Right lobe of liver (tissue), 6 donors: ENCODE measurements at regions not wholly inside any gene's neighbourhood (a gene's known extent, or its start where the extent isn't known, plus 50 kb on each side); places are given as distances from the start of the nearest gene placed in this dataset.

ENCODE experiments used
- ATAC-seq, 4 donors: fragments of 200-7000 bp; cut with Tn5 transposase; one replicate each; pipeline ENCODE4 v1.9.1; 2020; ENCODE audit warnings: mild to moderate bottlenecking in 4 of 4, moderate library complexity in 4 of 4
- DNase-seq, 3 donors: peaks; one replicate each; pipeline ENCODE4 v3.0.0-alpha.2; 2020
- H3K27ac ChIP-seq, 3 donors: fragments of 200-600 bp; one replicate each; pipeline ENCODE4 v1.8.0; 2022
- H3K27me3 ChIP-seq, 2 donors: fragments of 200-600 bp; one replicate each; pipeline ENCODE4 v1.8.0; 2022
- H3K36me3 ChIP-seq, 4 donors: fragments of 200-600 bp; sonication (generic) in 1 of 4; one replicate each; pipeline versions ENCODE4 v1.5.1 to v1.8.0; 2017 to 2022; ENCODE audit warnings: control low read depth in 1 of 4
- H3K4me1 ChIP-seq, 4 donors: fragments of 200-600 bp; sonication (generic) in 1 of 4; one replicate each; pipeline versions ENCODE4 v1.5.1 to v1.8.0; 2017 to 2022; ENCODE audit warnings: control low read depth in 1 of 4
- H3K4me3 ChIP-seq, 3 donors: fragments of 200-600 bp; one replicate each; pipeline ENCODE4 v1.8.0; 2022
- H3K9me3 ChIP-seq, 4 donors: fragments of 200-600 bp; sonication (generic) in 1 of 4; one replicate each; pipeline versions ENCODE4 v1.5.1 to v1.8.0; 2017 to 2022; ENCODE audit warnings: control low read depth in 1 of 4
- POLR2A ChIP-seq: fragments of 450-650 bp; IDR thresholded peaks from one replicate; pipeline ENCODE4 v1.6.1; 2017; ENCODE audit warnings: antibody characterized with exemption, mild to moderate bottlenecking
- WGBS: methylation state at CpG from one replicate; pipeline ENCODE4 v1.1.6; 2018; ENCODE audit warnings: low coverage, low lambda C conversion rate; ENCODE audit not compliant: insufficient coverage; ENCODE audit errors: missing lambda C conversion rate; 5-methylcytosine and 5-hydroxymethylcytosine counted together
- intact Hi-C, 2 donors: fragments of 100-400 bp; cut with DNase I; formaldehyde crosslinking; loops; one replicate each; pipeline versions ENCODE4 v1.11.2 to v1.14.1; 2022
- TF ChIP-seq, protein P1 (sequence below), 4 donors: fragments of 200-600 bp in 3 of 4; fragments of 450-650 bp in 1 of 4; IDR thresholded peaks; one replicate each; pipeline versions ENCODE4 v1.5.1 to v1.8.0; 2016 to 2022; ENCODE audit warnings: antibody characterized with exemption in 4 of 4, mild to moderate bottlenecking in 2 of 4
- donor health status: DM: no; HTN: yes; CAD: no.
- donor health status: DM: no; HTN: no; CAD: no.
- donor health status: DM: no; HTN: no; CAD: no.
- donor health status: DM: no; HTN: yes; CAD: no.
- donor health status: DM: no; HTN: yes; CAD: no.

DNA sequence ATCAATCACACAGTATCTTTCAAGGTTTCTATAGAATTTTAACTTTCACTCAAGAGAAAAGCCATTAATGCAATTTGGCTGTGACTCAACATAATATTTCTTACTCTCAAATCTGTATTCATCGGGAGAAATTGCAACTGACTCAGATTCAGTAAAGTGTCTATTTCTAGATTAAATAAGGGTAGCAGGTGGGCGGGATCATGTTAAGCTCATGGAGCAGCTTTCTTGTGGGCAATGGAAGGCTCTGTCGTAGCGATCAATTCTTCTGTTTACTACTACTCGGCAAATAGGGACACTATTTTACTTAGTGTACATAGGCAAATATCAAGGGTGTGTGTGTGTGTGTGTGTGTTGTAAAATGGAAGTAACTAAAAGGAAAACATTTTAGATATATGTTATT, 423.6 kb upstream of the NEGR1 start:
- Histone ChIP-seq H3K36me3 (no peaks in the 10 kb centered on the region), H3K4me1 (no peaks in the 10 kb centered on the region), H3K9me3 (no peaks in the 10 kb centered on the region), H3K27me3 (no peaks in the 10 kb centered on the region), H3K27ac (no peak overlapping the region), H3K4me3 (no peak overlapping the region)
- DNase-seq (no peak), ATAC-seq (no peak)
- TF ChIP-seq, protein P1, sequence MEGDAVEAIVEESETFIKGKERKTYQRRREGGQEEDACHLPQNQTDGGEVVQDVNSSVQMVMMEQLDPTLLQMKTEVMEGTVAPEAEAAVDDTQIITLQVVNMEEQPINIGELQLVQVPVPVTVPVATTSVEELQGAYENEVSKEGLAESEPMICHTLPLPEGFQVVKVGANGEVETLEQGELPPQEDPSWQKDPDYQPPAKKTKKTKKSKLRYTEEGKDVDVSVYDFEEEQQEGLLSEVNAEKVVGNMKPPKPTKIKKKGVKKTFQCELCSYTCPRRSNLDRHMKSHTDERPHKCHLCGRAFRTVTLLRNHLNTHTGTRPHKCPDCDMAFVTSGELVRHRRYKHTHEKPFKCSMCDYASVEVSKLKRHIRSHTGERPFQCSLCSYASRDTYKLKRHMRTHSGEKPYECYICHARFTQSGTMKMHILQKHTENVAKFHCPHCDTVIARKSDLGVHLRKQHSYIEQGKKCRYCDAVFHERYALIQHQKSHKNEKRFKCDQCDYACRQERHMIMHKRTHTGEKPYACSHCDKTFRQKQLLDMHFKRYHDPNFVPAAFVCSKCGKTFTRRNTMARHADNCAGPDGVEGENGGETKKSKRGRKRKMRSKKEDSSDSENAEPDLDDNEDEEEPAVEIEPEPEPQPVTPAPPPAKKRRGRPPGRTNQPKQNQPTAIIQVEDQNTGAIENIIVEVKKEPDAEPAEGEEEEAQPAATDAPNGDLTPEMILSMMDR (IDR thresholded peaks at IDR 0.05), result no peak
- TF ChIP-seq POLR2A, result no peak
- 43% methylated on average over 5 of the region's 5 CpGs for WGBS
- intact Hi-C loops, result no loop called here

DNA sequence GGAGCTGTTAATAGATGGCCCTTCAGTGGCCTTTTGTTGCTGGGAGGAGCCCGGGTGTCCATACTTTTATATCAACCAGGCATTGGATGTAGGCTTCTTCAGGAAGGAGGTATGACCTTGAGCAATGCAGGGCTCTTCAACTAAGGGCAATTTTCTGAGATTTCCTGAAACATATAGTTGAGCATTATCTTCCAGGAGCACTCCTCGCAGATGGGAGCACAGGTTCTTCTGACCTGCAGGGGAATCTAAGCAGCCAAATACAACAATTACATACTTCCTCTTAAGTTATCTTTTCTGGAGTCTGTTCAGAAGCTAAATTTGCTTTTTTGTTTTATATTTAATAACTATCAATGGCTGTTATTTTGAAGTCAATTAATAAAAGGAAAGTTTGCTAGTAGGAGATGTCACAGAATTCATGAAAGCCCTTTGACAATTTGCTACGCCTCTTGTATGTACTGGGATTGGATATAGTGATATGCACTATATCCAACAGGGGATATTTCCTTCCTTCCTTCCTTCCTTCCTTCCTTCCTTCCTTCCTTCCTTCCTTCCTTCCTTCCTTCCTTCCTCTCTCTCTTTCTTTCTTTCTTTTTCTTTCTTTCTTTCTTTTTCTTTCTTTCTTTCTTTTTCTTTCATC, 422.6 kb upstream of the NEGR1 start:
- H3K27me3 ChIP-seq, result no peaks in the 10 kb centered on the region
- H3K9me3 ChIP-seq, result no peaks in the 10 kb centered on the region
- intact Hi-C loops, result no loop called here
- H3K4me3 ChIP-seq, result no peak overlapping the region
- WGBS, result 52% methylated on average over 3 of the region's 3 CpGs
- H3K4me1 ChIP-seq, result no peaks in the 10 kb centered on the region
- no peaks in the 10 kb centered on the region for H3K36me3 ChIP-seq
- TF ChIP-seq, protein P1 (IDR thresholded peaks at IDR 0.05), result no peak
- ATAC-seq (no peak), DNase-seq (no peak)
- H3K27ac ChIP-seq, result no peak overlapping the region

- TF ChIP-seq, protein P1 (IDR thresholded peaks at IDR 0.05), result no peak
- TF ChIP-seq POLR2A, result no peak
These were observed 415.1 kb upstream of the NEGR1 start for GRCh38 chr1:72697410-72697809.

DNA sequence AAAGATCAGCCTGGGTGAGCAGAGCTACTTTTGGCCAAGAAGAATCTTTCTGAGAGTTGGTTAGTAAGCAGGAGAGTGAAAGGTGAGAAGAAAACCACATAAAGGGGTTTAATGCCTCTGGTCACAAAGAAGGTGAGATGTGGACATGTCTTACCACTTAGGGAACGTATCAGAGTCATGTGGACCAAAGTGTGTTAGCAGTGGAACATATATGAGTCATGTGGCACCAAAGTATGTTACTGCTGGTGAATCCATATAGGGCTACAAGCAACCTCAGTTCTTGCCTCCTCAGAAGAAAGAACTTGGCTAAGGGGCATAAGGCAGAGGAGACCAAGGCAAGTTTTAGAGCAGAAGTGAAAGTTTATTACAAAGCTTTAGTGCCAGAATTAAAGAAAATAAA, 411.6 kb upstream of the NEGR1 start:
- Histone ChIP-seq H3K27me3 (no peaks in the 10 kb centered on the region), H3K27ac (no peak overlapping the region), H3K4me3 (no peak overlapping the region), H3K9me3 (no peaks in the 10 kb centered on the region), H3K4me1 (no peaks in the 10 kb centered on the region), H3K36me3 (no peaks in the 10 kb centered on the region)
- intact Hi-C loops, result no loop called here
- DNase-seq (no peak), ATAC-seq (no peak)
- no peak for TF ChIP-seq POLR2A
- TF ChIP-seq, protein P1 (IDR thresholded peaks at IDR 0.05), result no peak
- WGBS, result 10% methylated on average over 1 of the region's 1 CpG

More at GRCh38 chr1:72697410-72697809, 415.1 kb upstream of the NEGR1 start:
- H3K36me3 ChIP-seq, result no peaks in the 10 kb centered on the region
- H3K27ac ChIP-seq, result no peak overlapping the region
- no peak overlapping the region for H3K4me3 ChIP-seq
- DNase-seq, result no peak
- H3K9me3 ChIP-seq, result no peaks in the 10 kb centered on the region
- no peaks in the 10 kb centered on the region for H3K27me3 ChIP-seq
- WGBS, result 37% methylated on average over 2 of the region's 2 CpGs
- no peaks in the 10 kb centered on the region for H3K4me1 ChIP-seq
- ATAC-seq, result no peak
- intact Hi-C loops, result no loop called here

DNA sequence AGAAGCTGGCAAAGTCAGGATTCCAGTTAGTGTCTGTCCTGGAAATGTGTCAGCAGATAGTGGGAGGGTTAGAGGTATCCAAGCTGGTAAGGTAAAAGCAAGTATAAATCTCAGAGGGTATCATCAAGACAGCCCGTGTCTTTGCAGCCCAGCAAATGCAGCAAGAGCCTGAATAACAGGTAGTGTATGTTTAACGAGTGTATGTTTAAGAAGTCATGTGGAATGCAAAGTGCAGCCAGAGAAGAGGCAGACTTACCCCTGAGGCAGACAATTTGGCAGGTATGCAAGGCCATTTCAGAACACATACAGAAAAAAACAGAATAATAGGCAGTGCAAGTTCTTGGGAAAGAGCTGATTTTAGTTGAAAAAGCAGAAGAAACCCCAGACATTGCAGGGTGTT, 411.0 kb upstream of the NEGR1 start:
- WGBS, result 37% methylated on average over 2 of the region's 2 CpGs
- Histone ChIP-seq H3K4me3 (no peak overlapping the region), H3K4me1 (no peaks in the 10 kb centered on the region), H3K27me3 (no peaks in the 10 kb centered on the region), H3K36me3 (no peaks in the 10 kb centered on the region), H3K9me3 (no peaks in the 10 kb centered on the region), H3K27ac (no peak overlapping the region)
- TF ChIP-seq POLR2A, result no peak
- TF ChIP-seq, protein P1 (IDR thresholded peaks at IDR 0.05), result no peak
- DNase-seq (no peak), ATAC-seq (no peak)
- intact Hi-C loops, result no loop called here
